Liver (tissue), 8 donors: ENCODE measurements at regions not wholly inside any gene's neighbourhood (a gene's known extent, or its start where the extent isn't known, plus 50 kb on each side); places are given as distances from the start of the nearest gene placed in this dataset.

Experiments
- DNase-seq: peaks from one replicate; pipeline ENCODE4 v3.0.0-alpha.2; 2017; ENCODE audit warnings: low spot score
- H3K27ac ChIP-seq, 2 donors: one replicate each; pipeline ENCODE4 v1.7.0; 2013; ENCODE audit warnings: inconsistent platforms in 2 of 2, low read length in 2 of 2, control low read depth in 1 of 2, low read depth in 1 of 2, mild to moderate bottlenecking in 1 of 2
- H3K27me3 ChIP-seq, 4 donors: one replicate each; pipeline versions ENCODE4 v1.6.1 to v1.7.0; 2013; ENCODE audit warnings: low read length in 3 of 4, inconsistent platforms in 1 of 4, mild to moderate bottlenecking in 1 of 4, moderate library complexity in 1 of 4; ENCODE audit not compliant: control insufficient read depth in 4 of 4, insufficient read depth in 4 of 4
- H3K36me3 ChIP-seq, 4 donors: one replicate each; pipeline versions ENCODE4 v1.6.1 to v1.7.0; 2013; ENCODE audit warnings: low read length in 3 of 4, mild to moderate bottlenecking in 3 of 4, low read depth in 1 of 4, moderate library complexity in 1 of 4; ENCODE audit not compliant: control insufficient read depth in 4 of 4, insufficient read depth in 3 of 4
- H3K4me1 ChIP-seq, 4 donors: one replicate each; pipeline versions ENCODE4 v1.6.1 to v1.7.0; 2013; ENCODE audit warnings: low read length in 3 of 4, mild to moderate bottlenecking in 3 of 4, moderate library complexity in 1 of 4; ENCODE audit not compliant: control insufficient read depth in 4 of 4, insufficient read depth in 4 of 4
- H3K4me3 ChIP-seq, 3 donors: one replicate each; pipeline versions ENCODE4 v1.6.1 to v1.7.0; 2013; ENCODE audit warnings: low read length in 3 of 3, control low read depth in 1 of 3, low read depth in 1 of 3, mild to moderate bottlenecking in 1 of 3
- H3K9ac ChIP-seq, 2 donors: one replicate each; pipeline ENCODE4 v1.7.0; 2013; ENCODE audit warnings: low read length in 2 of 2, mild to moderate bottlenecking in 2 of 2, moderate library complexity in 2 of 2, control low read depth in 1 of 2, low read depth in 1 of 2
- H3K9me3 ChIP-seq, 4 donors: one replicate each; pipeline versions ENCODE4 v1.6.1 to v1.7.0; 2013; ENCODE audit warnings: low read length in 3 of 4; ENCODE audit not compliant: control insufficient read depth in 4 of 4
- ATF3 ChIP-seq: IDR thresholded peaks from 2 replicates; pipeline ENCODE4 v1.6.1; 2016; ENCODE audit warnings: antibody characterized with exemption
- CTCF ChIP-seq: fragments of 150-350 bp; IDR thresholded peaks from 2 replicates; pipeline ENCODE4 v1.5.1; 2017; ENCODE audit warnings: improper control_type of control experiment, low read depth, low read length; ENCODE audit not compliant: missing input control
- FOXA1 ChIP-seq: IDR thresholded peaks from 2 replicates; pipeline ENCODE4 v1.6.1; 2016; ENCODE audit warnings: antibody characterized with exemption
- FOXA2 ChIP-seq: IDR thresholded peaks from 2 replicates; pipeline ENCODE4 v1.6.1; 2016; ENCODE audit warnings: antibody characterized with exemption
- GABPA ChIP-seq, 2 donors: IDR thresholded peaks in 1 of 2; conservative IDR thresholded peaks in 1 of 2; 2 replicates each; pipeline ENCODE4 v1.6.1; 2016; ENCODE audit warnings: antibody characterized with exemption in 2 of 2, mild to moderate bottlenecking in 1 of 2, moderate library complexity in 1 of 2
- HNF4A ChIP-seq, 2 donors: conservative IDR thresholded peaks; 2 replicates each; pipeline ENCODE4 v1.6.1; 2016; ENCODE audit warnings: antibody characterized with exemption in 2 of 2, mild to moderate bottlenecking in 2 of 2
- HNF4G ChIP-seq: IDR thresholded peaks from 2 replicates; pipeline ENCODE4 v1.6.1; 2016; ENCODE audit warnings: antibody characterized with exemption
- JUND ChIP-seq, 2 donors: IDR thresholded peaks; 2 replicates each; pipeline ENCODE4 v1.6.1; 2016; ENCODE audit warnings: antibody characterized with exemption in 2 of 2
- MAX ChIP-seq: IDR thresholded peaks from 2 replicates; pipeline ENCODE4 v1.6.1; 2016; ENCODE audit warnings: antibody characterized with exemption
- NR2F2 ChIP-seq: IDR thresholded peaks from 2 replicates; pipeline ENCODE4 v1.6.1; 2016; ENCODE audit warnings: antibody characterized with exemption
- RAD21 ChIP-seq, 2 donors: IDR thresholded peaks; 2 replicates each; pipeline ENCODE4 v1.6.1; 2016; ENCODE audit warnings: antibody characterized with exemption in 2 of 2, mild to moderate bottlenecking in 2 of 2
- RXRA ChIP-seq, 2 donors: IDR thresholded peaks; 2 replicates each; pipeline ENCODE4 v1.6.1; 2017 to 2018; ENCODE audit warnings: antibody characterized with exemption in 2 of 2, mild to moderate bottlenecking in 1 of 2
- SP1 ChIP-seq: IDR thresholded peaks from 2 replicates; pipeline ENCODE4 v1.6.1; 2018; ENCODE audit warnings: antibody characterized with exemption, mild to moderate bottlenecking
- TAF1 ChIP-seq: conservative IDR thresholded peaks from 2 replicates; pipeline ENCODE4 v1.6.1; 2016; ENCODE audit warnings: antibody characterized with exemption, mild to moderate bottlenecking
- YY1 ChIP-seq: IDR thresholded peaks from 2 replicates; pipeline ENCODE4 v1.6.1; 2016; ENCODE audit warnings: antibody characterized with exemption, mild to moderate bottlenecking
- WGBS: extraction: QIAGEN DNeasy Blood & Tissue Kit; methylation state at CpG from one replicate; pipeline ENCODE4 v1.1.7; 2013; 5-methylcytosine and 5-hydroxymethylcytosine counted together
- TF ChIP-seq, protein P1 (sequence below): IDR thresholded peaks from 2 replicates; pipeline ENCODE4 v1.6.1; 2016; ENCODE audit warnings: antibody characterized with exemption
- donor health status: healthy.
- donor health status: healthy.
- donor health status: healthy.
- donor health status: healthy.
- donor health status: healthy.

DNA sequence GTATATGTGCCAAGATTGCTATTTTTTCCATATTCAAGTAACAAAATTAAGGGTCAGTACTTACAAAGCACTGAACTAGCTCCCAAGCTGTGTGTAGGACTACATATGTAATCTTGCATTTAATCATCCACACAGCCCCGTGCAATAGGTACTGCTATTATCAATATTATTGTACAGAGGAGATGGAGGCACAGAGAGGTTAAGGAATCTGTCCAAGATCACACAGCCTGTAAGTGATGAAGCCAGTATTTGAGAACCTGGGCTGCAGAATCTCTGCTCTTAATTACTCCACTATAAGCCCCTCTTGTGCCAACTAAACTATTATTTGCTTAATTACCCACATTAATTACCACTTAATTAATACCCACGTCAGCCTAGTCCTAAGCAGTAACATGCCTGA is 134.1 kb downstream of the KATNIP start:
- Histone ChIP-seq H3K4me3 (no peak overlapping the region), H3K36me3 (peaks cover 0 to 4% (median 2%) of the 10 kb centered on the region in 4 donors), H3K27ac (no peak overlapping the region), H3K9ac (no peak overlapping the region), H3K27me3 (no peaks in the 10 kb centered on the region), H3K9me3 (no peaks in the 10 kb centered on the region), H3K4me1 (no peaks in the 10 kb centered on the region)
- no peak for DNase-seq
- no peak for TF ChIP-seq MAX
- no peak for TF ChIP-seq NR2F2
- no peak for TF ChIP-seq TAF1
- TF ChIP-seq GABPA (IDR thresholded peaks at IDR 0.05 in 1 of 2, conservative IDR thresholded peaks at IDR 0.05 in 1 of 2), result no peak
- TF ChIP-seq CTCF, result no peak
- TF ChIP-seq SP1, result no peak
- no peak for TF ChIP-seq FOXA1
- WGBS, result 89% methylated on average over 2 of the region's 2 CpGs

DNA sequence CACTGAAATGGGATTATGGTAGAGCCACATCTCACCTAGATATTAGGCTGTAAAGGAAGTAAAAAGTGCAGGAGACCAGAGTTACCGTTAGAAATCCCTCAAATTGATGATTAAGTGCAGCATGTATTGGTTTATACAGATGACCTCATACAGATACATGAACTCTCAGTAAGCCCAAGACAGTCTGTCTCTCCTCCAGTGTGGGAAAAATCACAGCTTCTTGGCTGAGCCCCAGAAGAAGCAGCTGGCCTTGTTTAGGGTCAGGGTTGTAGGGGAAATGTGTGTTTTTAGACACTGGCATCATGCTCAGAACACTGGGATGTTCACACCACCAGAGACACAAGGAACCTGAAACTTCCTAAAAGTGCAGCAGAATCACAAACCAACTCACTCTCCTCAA is 135.9 kb downstream of the KATNIP start:
- WGBS, result 83% methylated on average over 1 of the region's 1 CpG
- no peaks in the 10 kb centered on the region for H3K9me3 ChIP-seq
- no peak overlapping the region for H3K27ac ChIP-seq
- DNase-seq, result no peak
- peaks cover 0 to 4% (median 1%) of the 10 kb centered on the region in 4 donors for H3K36me3 ChIP-seq
- H3K9ac ChIP-seq, result no peak overlapping the region
- no peaks in the 10 kb centered on the region for H3K4me1 ChIP-seq
- H3K4me3 ChIP-seq, result no peak overlapping the region
- TF ChIP-seq FOXA1 (no peak), MAX (no peak), HNF4G (no peak), SP1 (no peak), RAD21 (IDR thresholded peaks at IDR 0.05) (no peak), JUND (IDR thresholded peaks at IDR 0.05) (no peak), FOXA2 (no peak), GABPA (IDR thresholded peaks at IDR 0.05 in 1 of 2, conservative IDR thresholded peaks at IDR 0.05 in 1 of 2) (no peak), HNF4A (conservative IDR thresholded peaks at IDR 0.05) (no peak)
- TF ChIP-seq, protein P1, sequence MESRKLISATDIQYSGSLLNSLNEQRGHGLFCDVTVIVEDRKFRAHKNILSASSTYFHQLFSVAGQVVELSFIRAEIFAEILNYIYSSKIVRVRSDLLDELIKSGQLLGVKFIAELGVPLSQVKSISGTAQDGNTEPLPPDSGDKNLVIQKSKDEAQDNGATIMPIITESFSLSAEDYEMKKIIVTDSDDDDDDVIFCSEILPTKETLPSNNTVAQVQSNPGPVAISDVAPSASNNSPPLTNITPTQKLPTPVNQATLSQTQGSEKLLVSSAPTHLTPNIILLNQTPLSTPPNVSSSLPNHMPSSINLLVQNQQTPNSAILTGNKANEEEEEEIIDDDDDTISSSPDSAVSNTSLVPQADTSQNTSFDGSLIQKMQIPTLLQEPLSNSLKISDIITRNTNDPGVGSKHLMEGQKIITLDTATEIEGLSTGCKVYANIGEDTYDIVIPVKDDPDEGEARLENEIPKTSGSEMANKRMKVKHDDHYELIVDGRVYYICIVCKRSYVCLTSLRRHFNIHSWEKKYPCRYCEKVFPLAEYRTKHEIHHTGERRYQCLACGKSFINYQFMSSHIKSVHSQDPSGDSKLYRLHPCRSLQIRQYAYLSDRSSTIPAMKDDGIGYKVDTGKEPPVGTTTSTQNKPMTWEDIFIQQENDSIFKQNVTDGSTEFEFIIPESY, result no peak
- no peaks in the 10 kb centered on the region for H3K27me3 ChIP-seq

DNA sequence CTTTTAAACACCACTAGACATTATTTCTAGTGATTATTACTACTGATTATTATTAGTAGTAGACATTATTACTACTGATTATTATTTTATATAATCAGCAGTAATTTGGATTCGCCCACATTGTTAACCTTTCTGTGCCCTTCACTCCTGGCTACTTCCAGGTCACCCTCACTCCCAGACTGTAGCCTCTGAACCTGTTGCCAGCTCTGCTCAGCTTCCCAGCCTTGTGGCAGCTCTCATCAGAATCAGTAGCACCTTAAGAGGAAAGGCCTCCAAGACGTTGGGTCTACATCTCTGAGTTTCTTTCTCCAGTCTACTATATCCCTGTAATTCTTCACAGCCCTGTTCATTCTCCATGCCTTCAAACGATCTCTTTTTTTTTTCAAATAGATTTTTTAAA is 137.0 kb downstream of the KATNIP start:
- Histone ChIP-seq H3K9ac (no peak overlapping the region), H3K27me3 (no peaks in the 10 kb centered on the region), H3K4me1 (no peaks in the 10 kb centered on the region), H3K4me3 (no peak overlapping the region), H3K36me3 (peaks cover 0 to 2% (median 0%) of the 10 kb centered on the region in 4 donors), H3K9me3 (no peaks in the 10 kb centered on the region), H3K27ac (no peak overlapping the region)
- no peak for DNase-seq
- WGBS, result 81% methylated on average over 3 of the region's 3 CpGs
- no peak for TF ChIP-seq ATF3
- no peak for TF ChIP-seq RXRA (IDR thresholded peaks at IDR 0.05)
- TF ChIP-seq TAF1, result no peak
- no peak for TF ChIP-seq GABPA (IDR thresholded peaks at IDR 0.05 in 1 of 2, conservative IDR thresholded peaks at IDR 0.05 in 1 of 2)
- TF ChIP-seq JUND (IDR thresholded peaks at IDR 0.05), result no peak
- TF ChIP-seq SP1, result no peak
- no peak for TF ChIP-seq FOXA1
- no peak for TF ChIP-seq MAX
- no peak for TF ChIP-seq FOXA2
- no peak for TF ChIP-seq CTCF
- no peak for TF ChIP-seq HNF4A (conservative IDR thresholded peaks at IDR 0.05)
- no peak for TF ChIP-seq RAD21 (IDR thresholded peaks at IDR 0.05)
- TF ChIP-seq YY1, result no peak
